ENCODE measurements at regions not wholly inside any gene's neighbourhood (a gene's known extent, or its start where the extent isn't known, plus 50 kb on each side); places are given as distances from the start of the nearest gene placed in this dataset.

GRCh38 chr14:54083549-54084239, 127.1 kb upstream of the BMP4 start:
- POLR2A ChIA-PET (ENCODE audit: unreplicated experiment): no interaction called here
- Histone ChIP-seq H3K36me3 (ENCODE audit: low read depth) (no peaks in the 10 kb centered on the region), H3K9me2 (ENCODE audit: insufficient read depth) (no peaks in the 10 kb centered on the region), H2AFZ (no peak overlapping the region), H3K4me1 (replicated peaks; ENCODE audit: insufficient read depth) (no peaks in the 10 kb centered on the region), H3K4me2 (no peak overlapping the region), H3K79me2 (ENCODE audit: low read depth) (no peaks in the 10 kb centered on the region), H3K4me3 (no peak overlapping the region), H3K27ac (no peak overlapping the region), H3K27me3 (ENCODE audit: insufficient read depth, low read depth) (no peaks in the 10 kb centered on the region), H3F3A (ENCODE audit: insufficient read depth, low read depth) (no peaks in the 10 kb centered on the region), H4K20me1 (ENCODE audit: insufficient read depth) (no peaks in the 10 kb centered on the region), H3K9me3 (ENCODE audit: insufficient read depth, low read depth) (no peaks in the 10 kb centered on the region)
- TF ChIP-seq EZH2 (IDR thresholded peaks at IDR 0.05; ENCODE audit: low read depth): no peak
- TF ChIP-seq, protein P1, sequence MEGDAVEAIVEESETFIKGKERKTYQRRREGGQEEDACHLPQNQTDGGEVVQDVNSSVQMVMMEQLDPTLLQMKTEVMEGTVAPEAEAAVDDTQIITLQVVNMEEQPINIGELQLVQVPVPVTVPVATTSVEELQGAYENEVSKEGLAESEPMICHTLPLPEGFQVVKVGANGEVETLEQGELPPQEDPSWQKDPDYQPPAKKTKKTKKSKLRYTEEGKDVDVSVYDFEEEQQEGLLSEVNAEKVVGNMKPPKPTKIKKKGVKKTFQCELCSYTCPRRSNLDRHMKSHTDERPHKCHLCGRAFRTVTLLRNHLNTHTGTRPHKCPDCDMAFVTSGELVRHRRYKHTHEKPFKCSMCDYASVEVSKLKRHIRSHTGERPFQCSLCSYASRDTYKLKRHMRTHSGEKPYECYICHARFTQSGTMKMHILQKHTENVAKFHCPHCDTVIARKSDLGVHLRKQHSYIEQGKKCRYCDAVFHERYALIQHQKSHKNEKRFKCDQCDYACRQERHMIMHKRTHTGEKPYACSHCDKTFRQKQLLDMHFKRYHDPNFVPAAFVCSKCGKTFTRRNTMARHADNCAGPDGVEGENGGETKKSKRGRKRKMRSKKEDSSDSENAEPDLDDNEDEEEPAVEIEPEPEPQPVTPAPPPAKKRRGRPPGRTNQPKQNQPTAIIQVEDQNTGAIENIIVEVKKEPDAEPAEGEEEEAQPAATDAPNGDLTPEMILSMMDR (conservative IDR thresholded peaks at IDR 0.05): no peak
- intact Hi-C loops (cut with micrococcal nuclease; ENCODE audit: unreplicated experiment): no loop called here
- no peak for DNase-seq
- no TSS peak for BruUV-seq (replicated peaks)
- CTCF ChIA-PET: no interaction called here

DNA sequence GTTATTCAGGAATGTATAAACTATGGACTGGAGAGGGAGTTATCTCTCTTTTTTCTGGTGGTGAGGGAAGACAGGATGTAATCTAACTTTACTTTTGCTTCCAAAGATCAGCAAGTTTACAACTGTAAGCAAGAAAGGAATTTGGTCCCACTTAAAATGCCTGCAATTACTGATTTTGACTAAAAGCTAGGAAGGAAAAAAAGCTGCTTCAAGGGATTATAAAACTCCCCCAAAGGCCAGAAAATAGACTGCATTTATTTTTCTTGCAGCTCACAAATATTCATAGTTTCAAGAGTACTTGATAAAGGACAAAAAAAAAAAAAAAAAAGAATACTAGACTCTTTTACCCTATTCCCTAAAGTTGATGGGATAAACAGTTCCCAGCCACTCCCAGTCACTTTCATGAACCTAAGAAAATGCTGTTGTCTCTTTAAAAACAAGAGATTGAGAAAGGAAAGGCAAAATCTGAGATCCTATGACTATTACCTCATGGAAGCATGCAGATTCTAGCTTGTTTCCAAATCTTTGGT, 128.7 kb upstream of the BMP4 start:
- no peak overlapping the region for H3K4me3 ChIP-seq
- intact Hi-C loops (cut with micrococcal nuclease; ENCODE audit: unreplicated experiment): no loop called here
- H3K4me1 ChIP-seq (replicated peaks; ENCODE audit: insufficient read depth): no peaks in the 10 kb centered on the region
- ChIA-PET CTCF (no interaction called here), POLR2A (ENCODE audit: unreplicated experiment) (no interaction called here)
- no peaks in the 10 kb centered on the region for H3K79me2 ChIP-seq (ENCODE audit: low read depth)
- no peaks in the 10 kb centered on the region for H3F3A ChIP-seq (ENCODE audit: insufficient read depth, low read depth)
- H3K9me2 ChIP-seq (ENCODE audit: insufficient read depth): no peaks in the 10 kb centered on the region
- no peaks in the 10 kb centered on the region for H3K9me3 ChIP-seq (ENCODE audit: insufficient read depth, low read depth)
- no peaks in the 10 kb centered on the region for H4K20me1 ChIP-seq (ENCODE audit: insufficient read depth)
- H2AFZ ChIP-seq: no peak overlapping the region
- no peak overlapping the region for H3K4me2 ChIP-seq
- no peaks in the 10 kb centered on the region for H3K36me3 ChIP-seq (ENCODE audit: low read depth)
- no peak for TF ChIP-seq EZH2 (IDR thresholded peaks at IDR 0.05; ENCODE audit: low read depth)
- H3K27me3 ChIP-seq (ENCODE audit: insufficient read depth, low read depth): no peaks in the 10 kb centered on the region
- BruUV-seq (replicated peaks): no TSS peak
- H3K27ac ChIP-seq: no peak overlapping the region
- DNase-seq: no peak

DNA sequence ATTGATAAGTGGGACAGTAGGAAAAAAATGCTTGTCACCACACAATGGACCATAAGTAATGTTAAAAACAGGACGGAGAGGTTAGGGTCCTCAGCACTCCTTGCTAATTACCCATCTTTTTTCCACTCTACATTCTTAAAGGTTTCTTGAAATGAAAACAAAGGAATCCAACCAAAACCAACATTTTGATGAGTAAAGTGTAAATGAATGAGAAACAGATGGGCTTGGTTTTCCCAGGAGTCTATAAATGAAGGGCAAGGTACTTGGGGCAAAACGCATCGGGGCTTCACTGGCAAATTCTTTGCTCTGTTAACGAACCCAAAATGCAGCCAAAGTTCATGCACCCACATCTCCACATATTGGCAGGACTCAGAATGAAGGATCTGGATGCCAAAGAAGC, 129.2 kb upstream of the BMP4 start:
- Histone ChIP-seq H3K79me2 (ENCODE audit: low read depth) (no peaks in the 10 kb centered on the region), H3K36me3 (ENCODE audit: low read depth) (no peaks in the 10 kb centered on the region), H3F3A (ENCODE audit: insufficient read depth, low read depth) (no peaks in the 10 kb centered on the region), H3K4me3 (no peak overlapping the region), H2AFZ (no peak overlapping the region), H4K20me1 (ENCODE audit: insufficient read depth) (no peaks in the 10 kb centered on the region), H3K9me2 (ENCODE audit: insufficient read depth) (no peaks in the 10 kb centered on the region), H3K27ac (no peak overlapping the region), H3K4me1 (replicated peaks; ENCODE audit: insufficient read depth) (no peaks in the 10 kb centered on the region), H3K27me3 (ENCODE audit: insufficient read depth, low read depth) (no peaks in the 10 kb centered on the region), H3K9me3 (ENCODE audit: insufficient read depth, low read depth) (no peaks in the 10 kb centered on the region), H3K4me2 (no peak overlapping the region)
- intact Hi-C loops (cut with micrococcal nuclease; ENCODE audit: unreplicated experiment): no loop called here
- ChIA-PET CTCF (no interaction called here), POLR2A (ENCODE audit: unreplicated experiment) (interaction anchor here (0.7 kb wide), 1 partner anchor 654 kb away, joined by 3 read pairs; no protein-coding TSS in a partner anchor)
- TF ChIP-seq, protein P1 (conservative IDR thresholded peaks at IDR 0.05): no peak
- no peak for TF ChIP-seq EZH2 (IDR thresholded peaks at IDR 0.05; ENCODE audit: low read depth)
- no peak for DNase-seq
- BruUV-seq (replicated peaks): no TSS peak
